Esophagus (tissue), 2 donors: ENCODE measurements at regions not wholly inside any gene's neighbourhood (a gene's known extent, or its start where the extent isn't known, plus 50 kb on each side); places are given as distances from the start of the nearest gene placed in this dataset.

Source experiments
- H3K27ac ChIP-seq, 2 donors: one replicate each; pipeline ENCODE4 v1.5.1; 2013; ENCODE audit warnings: low read depth in 2 of 2, mild to moderate bottlenecking in 2 of 2, inconsistent platforms in 1 of 2, low read length in 1 of 2, moderate library complexity in 1 of 2
- H3K27me3 ChIP-seq, 2 donors: one replicate each; pipeline ENCODE4 v1.6.1; 2013; ENCODE audit warnings: low read length in 2 of 2, control low read depth in 1 of 2, mild to moderate bottlenecking in 1 of 2; ENCODE audit not compliant: insufficient read depth in 2 of 2, control insufficient read depth in 1 of 2
- H3K36me3 ChIP-seq, 2 donors: one replicate each; pipeline ENCODE4 v1.6.1; 2013; ENCODE audit warnings: low read length in 1 of 2; ENCODE audit not compliant: control insufficient read depth in 2 of 2, insufficient read depth in 2 of 2
- H3K4me1 ChIP-seq, 2 donors: one replicate each; pipeline ENCODE4 v1.6.1; 2013; ENCODE audit warnings: low read length in 1 of 2; ENCODE audit not compliant: control insufficient read depth in 2 of 2, insufficient read depth in 2 of 2
- H3K4me3 ChIP-seq, 2 donors: one replicate each; pipeline ENCODE4 v1.5.1; 2013; ENCODE audit warnings: low read length in 2 of 2, mild to moderate bottlenecking in 2 of 2, low read depth in 1 of 2, moderate library complexity in 1 of 2
- H3K9me3 ChIP-seq, 2 donors: one replicate each; pipeline ENCODE4 v1.6.1; 2013; ENCODE audit warnings: mild to moderate bottlenecking in 2 of 2, low read depth in 1 of 2, low read length in 1 of 2, moderate library complexity in 1 of 2; ENCODE audit not compliant: control insufficient read depth in 2 of 2, insufficient read depth in 1 of 2
- WGBS, 2 donors: extraction: QIAGEN DNeasy Blood & Tissue Kit; methylation state at CpG; one replicate each; pipeline ENCODE4 v1.1.7; 2013; 5-methylcytosine and 5-hydroxymethylcytosine counted together
- donor health status: healthy with polysubstance abuse.
- donor health status: Bipolar disorder and iron deficiency.

DNA sequence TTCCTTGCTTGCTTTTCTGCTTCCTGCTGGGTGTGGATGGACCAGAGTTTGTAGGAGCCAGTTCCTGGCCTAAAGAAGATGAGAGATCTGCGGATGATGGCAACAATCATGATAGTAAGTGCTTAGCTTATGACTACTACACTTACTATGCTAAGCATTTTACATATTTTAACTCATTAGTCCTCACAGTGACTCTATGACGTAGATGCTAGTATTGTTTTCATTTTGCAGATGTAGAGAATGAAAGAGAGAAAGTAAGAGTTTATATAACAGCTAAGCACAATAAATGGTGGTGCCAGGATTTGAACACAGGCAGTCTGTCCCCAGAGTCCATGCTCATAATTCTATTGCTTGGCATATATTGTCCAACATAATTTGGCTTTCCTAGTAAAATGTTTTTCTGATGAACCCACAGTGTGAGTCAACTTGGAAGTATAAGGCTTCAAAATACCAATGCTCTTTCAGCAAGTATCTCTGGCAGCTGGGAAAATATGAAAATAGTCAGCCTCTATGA lies 363.2 kb upstream of the DDHD1 start:
- Histone ChIP-seq H3K4me1 (no peaks in the 10 kb centered on the region), H3K27me3 (no peaks in the 10 kb centered on the region), H3K36me3 (no peaks in the 10 kb centered on the region), H3K27ac (no peak overlapping the region), H3K4me3 (no peak overlapping the region), H3K9me3 (no peaks in the 10 kb centered on the region)
- WGBS, 2 donors, result 74 to 80% methylated on average over 2 of the region's 2 CpGs

DNA sequence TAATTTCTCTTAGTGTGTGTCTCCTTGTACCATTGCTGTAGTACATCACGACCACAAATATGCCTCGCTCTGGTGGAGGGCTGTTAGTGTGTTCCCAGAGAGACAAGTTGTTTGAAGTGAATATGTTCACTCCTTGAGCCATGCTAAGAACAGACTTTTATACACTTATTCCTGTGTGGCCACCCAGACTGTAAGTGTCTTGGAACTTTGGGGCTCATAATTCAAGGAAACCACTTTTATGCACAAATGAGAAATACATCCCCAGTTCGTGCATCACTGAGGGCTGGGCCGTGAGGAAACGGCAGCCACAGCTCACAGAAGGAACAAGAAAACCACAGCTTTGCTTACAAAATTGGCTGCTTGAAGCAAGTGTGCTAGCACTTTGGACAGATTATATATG lies 362.2 kb upstream of the DDHD1 start:
- H3K4me1 ChIP-seq, result no peaks in the 10 kb centered on the region
- no peaks in the 10 kb centered on the region for H3K27me3 ChIP-seq
- no peak overlapping the region for H3K27ac ChIP-seq
- no peaks in the 10 kb centered on the region for H3K9me3 ChIP-seq
- WGBS, 2 donors, result 68 to 76% methylated on average over 5 of the region's 5 CpGs
- H3K36me3 ChIP-seq, result no peaks in the 10 kb centered on the region
- H3K4me3 ChIP-seq, result no peak overlapping the region

DNA sequence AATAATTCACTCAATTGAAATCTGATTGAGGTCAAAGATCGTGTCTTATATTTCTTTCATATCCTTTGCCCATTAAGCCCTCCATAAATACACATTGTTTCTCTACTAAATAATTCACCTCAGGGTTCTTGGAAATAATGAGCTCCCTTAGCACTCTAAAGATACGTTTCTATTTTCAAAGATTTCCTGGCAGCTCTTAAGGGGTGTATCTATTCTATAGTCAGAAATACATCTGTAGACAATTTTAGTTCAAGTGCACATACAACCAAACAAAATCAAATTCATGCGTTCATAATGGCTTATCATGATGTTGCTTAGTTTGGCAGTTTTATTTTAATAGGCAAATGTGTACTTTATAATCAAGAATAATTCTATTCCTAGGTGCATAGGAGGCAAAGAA lies 361.1 kb upstream of the DDHD1 start:
- Histone ChIP-seq H3K27ac (no peak overlapping the region), H3K9me3 (no peaks in the 10 kb centered on the region), H3K4me3 (no peak overlapping the region), H3K4me1 (peaks cover 0 to 4% of the 10 kb centered on the region in 2 donors), H3K27me3 (no peaks in the 10 kb centered on the region), H3K36me3 (no peaks in the 10 kb centered on the region)
- 87 to 89% methylated on average over 3 of the region's 3 CpGs for WGBS, 2 donors

DNA sequence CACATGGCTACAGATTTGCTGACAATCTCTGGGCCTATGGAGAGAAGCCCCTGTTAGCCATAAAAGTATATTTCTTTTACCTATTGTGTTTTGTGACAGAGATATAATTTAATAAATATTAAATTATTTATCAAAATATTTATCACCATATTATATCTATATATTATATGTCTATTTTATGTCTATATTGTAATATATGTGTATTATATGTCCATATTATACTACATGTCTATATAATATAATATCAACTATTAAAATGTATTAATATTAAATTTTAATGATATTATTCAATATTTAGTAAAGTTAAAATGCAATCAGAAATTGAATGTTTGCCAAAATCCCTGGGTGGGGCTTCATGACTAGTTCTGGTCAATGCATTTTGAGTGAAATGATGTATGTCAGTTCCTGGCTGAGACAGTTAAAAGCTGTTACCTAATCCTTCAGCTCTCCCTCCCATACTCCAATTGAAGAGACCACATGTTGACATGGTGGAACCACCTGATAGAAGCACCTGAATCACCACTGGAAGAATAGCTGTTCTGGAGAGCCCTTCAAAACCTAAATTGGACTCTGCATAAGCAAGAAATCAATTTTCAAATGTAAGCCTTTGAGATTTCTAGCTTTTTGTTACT lies 357.3 kb upstream of the DDHD1 start:
- no peaks in the 10 kb centered on the region for H3K9me3 ChIP-seq
- H3K27me3 ChIP-seq, result no peaks in the 10 kb centered on the region
- H3K27ac ChIP-seq, result peak overlapping the region; percentile 55 to 71
- H3K36me3 ChIP-seq, result no peaks in the 10 kb centered on the region
- H3K4me1 ChIP-seq, result peaks cover 0 to 5% of the 10 kb centered on the region in 2 donors
- no peak overlapping the region for H3K4me3 ChIP-seq

DNA sequence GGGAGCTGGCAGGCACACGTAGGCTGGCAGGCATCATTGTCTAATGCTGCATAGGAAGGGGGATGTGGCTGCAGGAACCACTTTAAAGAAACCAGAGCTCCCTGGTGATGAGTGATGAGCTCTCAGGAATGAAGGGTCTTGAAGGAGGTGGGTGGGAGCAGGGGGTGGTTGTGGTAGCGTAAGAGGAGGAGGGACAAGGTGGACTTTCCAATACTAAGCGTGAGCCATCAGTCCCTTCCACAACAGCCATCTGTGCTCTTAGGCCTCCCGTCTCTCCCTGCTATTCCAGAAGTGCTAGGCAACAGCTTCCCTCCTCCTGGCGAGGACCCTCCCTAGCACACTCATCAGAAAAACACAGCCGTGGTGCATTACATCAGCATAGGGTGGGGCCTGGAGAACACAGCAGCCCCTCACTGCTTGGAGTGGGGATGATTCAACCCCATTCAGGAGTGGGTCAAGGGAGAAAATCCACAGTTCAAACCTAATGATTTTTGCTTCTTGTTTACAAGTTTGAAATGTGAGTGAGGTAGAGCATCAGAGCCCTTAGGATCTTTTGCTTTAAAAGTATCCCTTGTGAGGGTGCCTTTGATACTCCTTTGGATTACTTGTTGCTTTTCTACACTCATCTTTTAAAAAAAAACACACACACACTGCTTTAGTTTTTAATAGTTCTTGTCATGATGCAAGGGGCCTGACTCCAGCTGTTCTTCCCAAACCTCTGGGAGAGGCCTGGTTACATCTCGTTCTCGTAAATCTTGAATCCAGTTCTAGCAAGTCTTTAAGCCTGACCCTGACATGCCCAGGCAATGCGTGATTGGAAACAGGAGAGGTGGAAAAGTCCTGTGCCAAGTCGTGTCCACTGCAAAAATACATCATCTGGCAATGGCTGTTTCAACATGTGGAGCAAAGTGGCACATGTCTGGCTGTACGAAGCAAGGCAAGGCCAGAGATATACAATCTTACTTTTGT lies 356.4 kb upstream of the DDHD1 start:
- peaks cover 0 to 5% of the 10 kb centered on the region in 2 donors for H3K4me1 ChIP-seq
- 45 to 59% methylated on average over 11 of the region's 11 CpGs for WGBS, 2 donors
- no peaks in the 10 kb centered on the region for H3K27me3 ChIP-seq
- H3K27ac ChIP-seq, result peak overlapping the region; percentile 71 to 90
- H3K36me3 ChIP-seq, result no peaks in the 10 kb centered on the region
- no peak overlapping the region for H3K4me3 ChIP-seq
- no peaks in the 10 kb centered on the region for H3K9me3 ChIP-seq

DNA sequence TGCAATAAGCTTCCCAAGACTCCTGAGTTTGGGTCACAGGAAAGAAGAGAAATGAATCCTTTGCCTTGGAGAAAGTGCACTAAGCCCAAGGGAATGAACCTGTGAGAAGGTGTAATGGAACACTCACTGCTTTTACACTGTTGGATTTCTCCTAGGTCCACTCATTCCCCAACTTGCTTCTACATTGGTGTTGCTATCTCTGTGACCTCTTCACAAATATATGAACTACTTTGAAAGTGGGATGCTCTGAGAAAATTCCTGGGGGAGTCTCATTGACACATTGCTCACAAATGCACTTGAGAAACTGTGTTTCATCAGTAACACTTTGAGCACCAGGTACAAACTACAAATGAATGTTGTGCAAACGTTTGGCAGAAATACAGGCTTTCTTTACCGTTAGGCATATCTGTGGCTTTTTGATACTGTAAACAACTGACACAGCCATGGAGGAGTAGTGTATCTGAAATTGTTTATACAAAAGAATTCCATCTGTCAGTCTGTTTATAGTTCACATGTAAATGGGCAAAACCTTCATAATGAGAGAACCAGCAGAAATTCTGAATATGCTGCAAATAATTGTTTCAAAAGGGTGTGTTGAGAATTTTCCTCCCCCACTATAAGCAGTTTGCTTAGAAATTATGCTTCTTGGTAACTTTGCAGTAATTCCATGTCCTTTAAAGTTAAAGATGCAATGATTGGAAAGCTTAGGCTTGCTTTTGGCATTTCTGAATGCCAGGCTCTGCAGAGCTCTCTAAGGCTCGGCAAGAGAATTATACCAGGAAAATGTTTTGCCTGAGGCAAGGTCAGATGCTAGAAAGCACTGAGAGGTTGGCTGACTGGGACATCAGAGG lies 348.5 kb upstream of the DDHD1 start:
- H3K4me3 ChIP-seq, result no peak overlapping the region
- peaks cover 0 to 3% of the 10 kb centered on the region in 2 donors for H3K9me3 ChIP-seq
- H3K27me3 ChIP-seq, result no peaks in the 10 kb centered on the region
- 20 to 34% methylated on average over 3 of the region's 3 CpGs for WGBS, 2 donors
- no peaks in the 10 kb centered on the region for H3K4me1 ChIP-seq
- no peak overlapping the region for H3K27ac ChIP-seq
- H3K36me3 ChIP-seq, result no peaks in the 10 kb centered on the region

DNA sequence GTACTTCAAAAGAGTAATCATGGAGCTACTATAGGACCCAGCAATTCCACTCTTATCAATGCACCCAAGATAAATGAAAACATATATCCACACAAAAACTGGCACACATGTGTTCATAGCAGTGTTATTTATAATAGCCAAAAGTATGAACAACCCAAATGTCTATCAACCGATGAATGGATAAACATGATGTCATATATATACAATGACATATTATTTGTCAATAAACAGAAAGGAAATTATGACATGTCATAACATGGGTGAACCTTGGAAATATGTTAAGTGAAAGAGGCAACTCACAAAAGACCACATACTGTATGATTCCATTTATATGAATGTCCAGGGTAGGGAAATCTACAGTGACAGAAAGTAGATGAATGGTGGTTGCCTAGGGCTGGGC lies 347.1 kb upstream of the DDHD1 start:
- Histone ChIP-seq H3K4me3 (no peak overlapping the region), H3K36me3 (no peaks in the 10 kb centered on the region), H3K27ac (no peak overlapping the region), H3K9me3 (peaks cover 0 to 3% of the 10 kb centered on the region in 2 donors), H3K27me3 (no peaks in the 10 kb centered on the region), H3K4me1 (no peaks in the 10 kb centered on the region)
- 83 to 86% methylated on average over 1 of the region's 1 CpG for WGBS, 2 donors

DNA sequence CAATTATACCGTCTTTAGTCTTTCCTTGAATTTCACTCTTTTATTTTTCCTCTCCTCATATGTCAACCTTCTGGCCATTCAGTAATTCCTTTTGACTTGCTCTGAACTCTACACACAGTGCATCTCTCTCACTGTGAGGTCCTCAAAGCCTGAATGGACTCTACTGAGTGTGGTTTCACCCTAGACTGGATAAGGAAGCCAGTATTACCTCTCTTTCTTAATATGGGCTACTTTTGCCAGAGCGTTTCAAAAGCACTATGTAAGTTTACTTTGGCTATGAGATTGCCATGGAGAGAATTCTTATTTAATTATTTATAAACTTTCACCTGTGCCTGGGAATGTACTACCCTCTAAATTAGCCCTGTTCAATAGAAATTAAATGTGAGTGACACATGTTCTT lies 343.5 kb upstream of the DDHD1 start:
- Histone ChIP-seq H3K27ac (no peak overlapping the region), H3K4me1 (no peaks in the 10 kb centered on the region), H3K9me3 (no peaks in the 10 kb centered on the region), H3K27me3 (no peaks in the 10 kb centered on the region), H3K36me3 (no peaks in the 10 kb centered on the region), H3K4me3 (no peak overlapping the region)
- WGBS, 2 donors, result 87 to 88% methylated on average over 2 of the region's 2 CpGs

DNA sequence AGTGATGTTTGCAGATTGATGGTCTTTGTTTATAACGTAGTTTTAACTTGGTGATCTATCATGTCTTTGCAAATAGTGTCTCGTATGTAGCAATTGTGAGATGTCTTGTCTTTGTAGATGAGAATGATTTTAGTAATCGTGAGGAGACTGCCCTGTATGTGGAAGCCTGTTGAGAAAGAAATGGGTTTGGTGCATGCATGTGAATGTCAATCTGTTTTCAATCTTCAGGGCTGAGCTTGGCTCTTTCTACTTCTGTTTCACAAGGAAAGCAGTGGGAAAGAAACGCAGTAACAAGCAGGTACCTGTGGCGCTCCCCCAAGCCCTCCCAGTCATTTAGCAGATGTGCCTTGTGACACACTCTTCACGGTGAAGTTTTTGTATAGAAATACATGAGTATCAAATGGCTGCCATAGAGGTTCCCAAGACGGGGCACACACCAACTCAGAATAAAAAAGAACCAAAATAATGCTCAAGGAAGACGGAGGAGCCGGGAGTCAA lies 342.8 kb upstream of the DDHD1 start:
- Histone ChIP-seq H3K27ac (no peak overlapping the region), H3K9me3 (no peaks in the 10 kb centered on the region), H3K4me3 (no peak overlapping the region), H3K4me1 (no peaks in the 10 kb centered on the region), H3K27me3 (no peaks in the 10 kb centered on the region), H3K36me3 (no peaks in the 10 kb centered on the region)
- 92% methylated on average over 9 of the region's 9 CpGs for WGBS, 2 donors
